ENCODE measurements at regions not wholly inside any gene's neighbourhood (a gene's known extent, or its start where the extent isn't known, plus 50 kb on each side); places are given as distances from the start of the nearest gene placed in this dataset.

DNA sequence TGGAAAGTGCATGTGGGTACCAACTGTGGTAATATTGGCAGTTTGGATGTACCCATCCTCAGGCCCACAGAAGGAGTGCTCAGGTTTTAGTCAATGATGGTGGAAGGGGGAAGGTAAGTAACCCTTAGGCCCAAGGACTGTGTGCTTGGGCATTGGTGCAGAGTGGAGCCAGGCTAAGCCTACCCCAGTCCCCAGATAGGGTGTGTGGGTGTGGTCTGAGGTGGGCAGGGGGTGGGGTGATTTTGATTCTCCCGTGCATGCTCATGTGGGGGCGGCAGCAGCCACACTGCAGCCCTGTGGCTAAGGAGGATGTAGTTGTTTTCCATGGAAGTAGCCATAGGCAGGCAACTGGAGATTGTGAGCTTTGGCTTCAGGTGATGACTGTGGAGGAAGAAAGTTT is 2197.3 kb downstream of the PCDH9 start:
- POLR2A ChIA-PET: no interaction called here
- TF ChIP-seq, protein P1, sequence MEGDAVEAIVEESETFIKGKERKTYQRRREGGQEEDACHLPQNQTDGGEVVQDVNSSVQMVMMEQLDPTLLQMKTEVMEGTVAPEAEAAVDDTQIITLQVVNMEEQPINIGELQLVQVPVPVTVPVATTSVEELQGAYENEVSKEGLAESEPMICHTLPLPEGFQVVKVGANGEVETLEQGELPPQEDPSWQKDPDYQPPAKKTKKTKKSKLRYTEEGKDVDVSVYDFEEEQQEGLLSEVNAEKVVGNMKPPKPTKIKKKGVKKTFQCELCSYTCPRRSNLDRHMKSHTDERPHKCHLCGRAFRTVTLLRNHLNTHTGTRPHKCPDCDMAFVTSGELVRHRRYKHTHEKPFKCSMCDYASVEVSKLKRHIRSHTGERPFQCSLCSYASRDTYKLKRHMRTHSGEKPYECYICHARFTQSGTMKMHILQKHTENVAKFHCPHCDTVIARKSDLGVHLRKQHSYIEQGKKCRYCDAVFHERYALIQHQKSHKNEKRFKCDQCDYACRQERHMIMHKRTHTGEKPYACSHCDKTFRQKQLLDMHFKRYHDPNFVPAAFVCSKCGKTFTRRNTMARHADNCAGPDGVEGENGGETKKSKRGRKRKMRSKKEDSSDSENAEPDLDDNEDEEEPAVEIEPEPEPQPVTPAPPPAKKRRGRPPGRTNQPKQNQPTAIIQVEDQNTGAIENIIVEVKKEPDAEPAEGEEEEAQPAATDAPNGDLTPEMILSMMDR (IDR thresholded peaks at IDR 0.05; ENCODE audit: insufficient read depth, low read length, missing control alignments): no peak
- CTCF ChIA-PET: no interaction called here
- no peak overlapping the region for H3K4me3 ChIP-seq (ENCODE audit: low read depth, low read length)
- no peak for DNase-seq (ENCODE audit: low read depth, low spot score)

DNA sequence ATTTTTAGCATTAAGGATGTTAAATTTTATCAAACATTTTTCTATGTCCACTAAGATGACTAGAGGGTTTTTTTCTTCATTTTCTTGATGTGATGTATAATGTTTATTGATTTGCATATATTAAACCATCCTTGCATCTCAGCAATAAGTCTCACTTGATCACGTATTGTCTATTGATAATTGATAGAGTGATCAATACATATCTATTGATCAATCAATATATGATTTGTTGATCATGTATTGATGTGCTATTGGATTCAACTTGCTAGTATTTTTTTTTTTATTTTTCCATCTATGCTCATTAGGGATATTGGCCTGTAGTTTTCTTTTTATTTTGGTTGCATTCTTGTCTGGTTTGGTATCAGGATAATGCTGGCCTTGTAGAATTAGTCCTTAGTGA is 2202.0 kb downstream of the PCDH9 start:
- POLR2A ChIA-PET: no interaction called here

DNA sequence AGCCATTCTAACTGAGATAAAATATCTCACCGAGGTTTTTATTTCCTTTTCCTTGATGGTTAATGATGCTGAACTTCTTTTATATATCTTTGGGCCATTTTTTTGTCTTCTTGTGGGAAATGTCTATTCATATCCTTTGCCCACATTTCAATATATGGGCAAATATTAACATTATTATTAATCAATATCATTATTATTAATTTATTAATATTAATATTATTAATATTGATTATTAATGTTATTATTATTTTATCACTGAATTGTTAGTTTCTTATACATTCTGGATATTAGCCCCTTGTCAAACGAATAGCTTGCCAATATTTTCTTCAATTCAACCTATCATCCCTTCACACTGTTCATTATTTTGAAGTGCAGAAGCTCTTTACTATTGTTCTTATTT is 2203.6 kb downstream of the PCDH9 start:
- TF ChIP-seq, protein P1 (IDR thresholded peaks at IDR 0.05; ENCODE audit: insufficient read depth, low read length, missing control alignments): no peak
- no peak for DNase-seq (ENCODE audit: low read depth, low spot score)
- H3K4me3 ChIP-seq (ENCODE audit: low read depth, low read length): no peak overlapping the region
- ChIA-PET CTCF (no interaction called here), POLR2A (no interaction called here)

More for the DNA sequence above, 2202.0 kb downstream of the PCDH9 start:
- TF ChIP-seq, protein P1 (IDR thresholded peaks at IDR 0.05; ENCODE audit: insufficient read depth, low read length, missing control alignments): no peak
- CTCF ChIA-PET: no interaction called here
- H3K4me3 ChIP-seq (ENCODE audit: low read depth, low read length): no peak overlapping the region
- DNase-seq (ENCODE audit: low read depth, low spot score): no peak

DNA sequence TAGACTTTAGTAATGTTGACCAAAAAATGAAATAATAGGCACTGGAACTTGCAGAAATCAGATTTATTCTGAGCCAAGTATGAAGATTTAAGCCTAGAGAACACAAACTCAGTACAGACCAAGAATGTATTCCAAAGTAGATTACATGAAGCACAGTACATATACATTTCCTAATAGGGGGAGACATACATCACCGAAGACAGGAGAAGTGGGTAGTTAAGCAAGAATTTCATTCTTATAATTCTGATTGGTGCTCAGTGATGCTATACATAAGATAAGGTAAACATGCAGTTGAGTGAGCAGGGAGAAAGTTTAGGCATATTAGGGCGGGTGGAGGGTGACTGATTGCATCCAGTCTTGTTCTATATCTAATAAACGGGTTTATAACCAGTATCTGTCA is 2218.8 kb downstream of the PCDH9 start:
- CTCF ChIA-PET: no interaction called here
- POLR2A ChIA-PET: no interaction called here

DNA sequence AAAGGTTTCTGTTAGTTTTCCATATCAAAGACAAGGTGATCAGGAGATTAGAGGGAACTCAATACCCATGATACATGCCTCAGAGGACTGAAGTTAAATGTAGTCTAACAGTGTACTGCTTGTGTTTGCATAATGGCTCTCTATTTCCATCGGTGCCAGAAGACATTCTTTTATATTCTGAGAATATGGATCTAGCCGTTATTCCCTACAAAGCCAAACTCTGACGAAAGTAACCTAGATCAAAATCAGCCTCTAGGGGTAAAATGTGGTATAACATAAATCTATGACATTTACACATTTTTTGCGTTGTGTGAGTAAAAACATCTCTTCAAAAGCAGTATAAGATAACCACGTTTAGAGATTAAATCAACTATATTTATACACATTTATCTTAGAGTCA is 2232.7 kb downstream of the PCDH9 start:
- POLR2A ChIA-PET: no interaction called here
- CTCF ChIA-PET: interaction anchor here (0.7 kb wide), 1 partner anchor 11 kb away, joined by 3 read pairs; no protein-coding TSS in a partner anchor
- no peak overlapping the region for H3K4me3 ChIP-seq (ENCODE audit: low read depth, low read length)
- no peak for DNase-seq (ENCODE audit: low read depth, low spot score)
- TF ChIP-seq, protein P1 (IDR thresholded peaks at IDR 0.05; ENCODE audit: insufficient read depth, low read length, missing control alignments): no peak

More for the DNA sequence above, 2218.8 kb downstream of the PCDH9 start:
- TF ChIP-seq, protein P1 (IDR thresholded peaks at IDR 0.05; ENCODE audit: insufficient read depth, low read length, missing control alignments): no peak
- DNase-seq (ENCODE audit: low read depth, low spot score): no peak
- no peak overlapping the region for H3K4me3 ChIP-seq (ENCODE audit: low read depth, low read length)

DNA sequence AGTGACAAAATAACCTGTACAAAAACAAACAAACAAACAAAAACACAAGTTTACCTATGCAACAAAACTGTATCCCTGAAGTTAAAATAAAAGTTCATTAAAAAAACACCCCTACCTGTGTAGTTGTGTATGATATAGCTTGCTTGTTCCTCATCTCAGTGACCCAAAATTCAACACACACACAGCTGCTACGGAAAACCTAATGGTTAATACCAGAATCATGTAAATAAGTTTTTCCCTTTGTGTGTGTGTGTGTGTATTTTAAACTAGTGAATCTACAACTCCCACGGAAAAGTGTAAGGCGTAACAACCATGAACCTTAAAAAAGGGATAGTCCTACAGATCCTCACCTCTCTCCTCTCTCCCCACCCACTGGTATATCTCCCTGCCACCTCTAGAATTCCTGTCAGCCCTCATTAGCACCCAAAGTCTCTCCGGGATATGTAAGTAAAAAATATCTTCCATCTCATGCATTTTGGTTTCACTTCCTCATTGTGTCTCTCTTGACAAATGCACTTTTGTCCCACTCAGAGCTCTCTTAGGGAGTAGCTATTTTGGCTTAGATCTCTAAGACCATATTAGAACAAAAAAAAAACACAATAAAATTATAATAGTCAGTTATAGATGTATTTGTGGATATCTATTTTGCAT is 2236.5 kb downstream of the PCDH9 start:
- H3K4me3 ChIP-seq (ENCODE audit: low read depth, low read length): no peak overlapping the region
- ChIA-PET POLR2A (no interaction called here), CTCF (interaction anchor here (0.6 kb wide), 1 partner anchor 103 kb away, joined by 4 read pairs; no protein-coding TSS in a partner anchor)
- DNase-seq (ENCODE audit: low read depth, low spot score): no peak
- TF ChIP-seq, protein P1 (IDR thresholded peaks at IDR 0.05; ENCODE audit: insufficient read depth, low read length, missing control alignments): no peak
